GM23248 (cell line): ENCODE measurements at regions not wholly inside any gene's neighbourhood (a gene's known extent, or its start where the extent isn't known, plus 50 kb on each side); places are given as distances from the start of the nearest gene placed in this dataset.
"Not testable (repeated sequence)": the region's sequence is repeated elsewhere in the genome, so short reads cannot be mapped to it uniquely, and the experiment has no call there.

ENCODE experiments used
- DNase-seq: peaks from one replicate; pipeline ENCODE4 v3.0.0-alpha.2; 2015
- H2AFZ ChIP-seq: fragments of 200-600 bp; sonication (generic); 2 replicates; pipeline ENCODE4 v1.6.1; 2016; ENCODE audit warnings: antibody characterized with exemption
- H3F3A ChIP-seq: fragments of 200-600 bp; sonication (generic); 2 replicates; pipeline ENCODE4 v1.6.1; 2016; ENCODE audit warnings: mild to moderate bottlenecking, antibody characterized with exemption, mixed run types; ENCODE audit not compliant: insufficient read depth
- H3K27ac ChIP-seq: fragments of 200-600 bp; sonication (generic); 2 replicates; pipeline ENCODE4 v1.5.1; 2016; ENCODE audit warnings: mild to moderate bottlenecking
- H3K27me3 ChIP-seq: fragments of 200-600 bp; sonication (generic); replicated peaks from 2 replicates; pipeline ENCODE4 v1.6.1; 2016; ENCODE audit warnings: mild to moderate bottlenecking; ENCODE audit not compliant: insufficient read depth
- H3K36me3 ChIP-seq: fragments of 200-600 bp; sonication (generic); 2 replicates; pipeline ENCODE4 v1.6.1; 2016; ENCODE audit warnings: low read depth, mild to moderate bottlenecking
- H3K4me1 ChIP-seq: fragments of 200-600 bp; sonication (generic); 2 replicates; pipeline ENCODE4 v1.6.1; 2016; ENCODE audit warnings: mild to moderate bottlenecking; ENCODE audit not compliant: insufficient read depth
- H3K4me2 ChIP-seq: fragments of 200-600 bp; sonication (generic); one replicate; pipeline ENCODE4 v1.6.1; 2016; ENCODE audit warnings: mild to moderate bottlenecking; ENCODE audit not compliant: unreplicated experiment
- H3K4me3 ChIP-seq: fragments of 200-600 bp; sonication (generic); 2 replicates; pipeline ENCODE4 v1.5.1; 2016; ENCODE audit warnings: mild to moderate bottlenecking
- H3K79me2 ChIP-seq: fragments of 200-600 bp; sonication (generic); 2 replicates; pipeline ENCODE4 v1.6.1; 2016; ENCODE audit warnings: mild to moderate bottlenecking; ENCODE audit not compliant: insufficient read depth
- H3K9ac ChIP-seq: fragments of 200-600 bp; sonication (generic); 2 replicates; pipeline ENCODE4 v1.6.1; 2016; ENCODE audit warnings: mild to moderate bottlenecking
- H3K9me2 ChIP-seq: fragments of 200-600 bp; sonication (generic); 2 replicates; pipeline ENCODE4 v1.6.1; 2016; ENCODE audit warnings: mixed run types, mild to moderate bottlenecking, moderate library complexity; ENCODE audit not compliant: insufficient read depth
- H3K9me3 ChIP-seq: fragments of 200-600 bp; sonication (generic); one replicate; pipeline ENCODE4 v1.6.1; 2017; ENCODE audit warnings: low read depth
- H4K20me1 ChIP-seq: fragments of 200-600 bp; sonication (generic); 2 replicates; pipeline ENCODE4 v1.6.0; 2016; ENCODE audit not compliant: insufficient read depth
- EZH2 ChIP-seq: fragments of 200-600 bp; sonication (generic); IDR thresholded peaks from 2 replicates; pipeline ENCODE4 v1.6.1; 2018; ENCODE audit warnings: antibody characterized with exemption, mild to moderate bottlenecking; ENCODE audit not compliant: insufficient read depth, poor library complexity, severe bottlenecking
- EZH2phosphoT487 ChIP-seq: fragments of 200-600 bp; sonication (generic); IDR thresholded peaks from 2 replicates; pipeline ENCODE4 v1.6.1; 2018; ENCODE audit warnings: antibody characterized with exemption, moderate library complexity, mild to moderate bottlenecking, low read depth; ENCODE audit not compliant: insufficient read depth
- WGBS, 2 experiments: methylation state at CpG; one replicate each; pipeline ENCODE4 v1.1.6; 2015 to 2017; ENCODE audit warnings: low lambda C conversion rate in 2 of 2, low coverage in 1 of 2; ENCODE audit errors: missing lambda C conversion rate in 2 of 2; 5-methylcytosine and 5-hydroxymethylcytosine counted together
- in situ Hi-C: fragments of 300-500 bp; cut with MboI; formaldehyde crosslinking; loops from 2 replicates; pipeline ENCODE4 v1.15.0; 2020

DNA sequence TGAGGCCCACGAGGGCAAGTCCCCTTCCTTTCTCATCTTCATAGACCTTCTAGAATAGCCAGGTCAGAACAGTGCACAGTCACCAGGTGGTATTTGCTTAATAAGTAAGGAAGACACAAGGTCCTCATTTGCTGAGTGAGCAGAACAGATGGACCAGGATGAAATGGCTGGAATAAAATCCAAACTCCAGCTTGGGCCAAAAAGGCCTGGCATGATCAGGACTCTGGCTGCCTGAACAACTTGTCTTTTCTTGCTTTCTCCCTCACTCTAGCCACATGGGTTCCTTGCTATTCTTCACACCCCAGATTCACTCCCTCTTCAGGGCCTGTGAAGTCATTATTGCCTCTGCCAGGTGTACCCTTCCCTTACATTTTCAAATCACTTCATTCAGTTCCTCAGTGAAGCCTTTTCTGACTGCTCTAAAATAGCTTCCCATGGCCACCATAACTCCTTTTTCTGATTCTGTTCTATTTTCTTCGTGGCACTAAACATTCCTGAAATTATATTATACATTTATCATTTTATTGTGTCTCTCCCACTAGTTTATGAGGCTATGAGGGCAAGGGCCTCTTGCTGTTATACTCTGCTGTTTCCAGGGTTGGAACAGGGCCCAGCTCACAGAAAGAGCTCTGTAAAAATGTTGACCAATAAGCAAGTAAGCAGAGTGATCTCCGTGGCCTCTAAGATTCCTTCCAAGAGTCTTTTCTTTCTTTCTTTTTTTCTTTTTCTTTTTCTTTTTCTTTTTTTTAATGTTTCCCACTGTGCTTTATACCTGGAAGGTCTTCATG lies 150.8 kb downstream of the TTC8 start:
- H3K27ac ChIP-seq, result no peak overlapping the region
- H3K4me1 ChIP-seq, result no peaks in the 10 kb centered on the region
- H3K4me2 ChIP-seq, result no peak overlapping the region
- no peaks in the 10 kb centered on the region for H3K9me3 ChIP-seq
- no peak overlapping the region for H3K9ac ChIP-seq
- no peak overlapping the region for H3K4me3 ChIP-seq
- TF ChIP-seq EZH2 (no peak), EZH2phosphoT487 (no peak)
- H3F3A ChIP-seq, result no peaks in the 10 kb centered on the region
- no peaks in the 10 kb centered on the region for H4K20me1 ChIP-seq
- no peak overlapping the region for H2AFZ ChIP-seq
- in situ Hi-C loops, result no loop called here
- no peaks in the 10 kb centered on the region for H3K36me3 ChIP-seq
- no peaks in the 10 kb centered on the region for H3K79me2 ChIP-seq
- DNase-seq, result no peak
- H3K27me3 ChIP-seq, result 0 out of 2 replicates have a peak, but pooled peaks cover 5% of the 10 kb centered on the region
- no peaks in the 10 kb centered on the region for H3K9me2 ChIP-seq
- WGBS, 2 experiments, result 26 to 31% methylated on average over 3 of the region's 3 CpGs

GRCh38 chr14:88975926-88976325 lies 151.5 kb downstream of the TTC8 start:
- in situ Hi-C loops, result no loop called here
- WGBS, 2 experiments, result 39 to 43% methylated on average over 2 of the region's 2 CpGs

DNA sequence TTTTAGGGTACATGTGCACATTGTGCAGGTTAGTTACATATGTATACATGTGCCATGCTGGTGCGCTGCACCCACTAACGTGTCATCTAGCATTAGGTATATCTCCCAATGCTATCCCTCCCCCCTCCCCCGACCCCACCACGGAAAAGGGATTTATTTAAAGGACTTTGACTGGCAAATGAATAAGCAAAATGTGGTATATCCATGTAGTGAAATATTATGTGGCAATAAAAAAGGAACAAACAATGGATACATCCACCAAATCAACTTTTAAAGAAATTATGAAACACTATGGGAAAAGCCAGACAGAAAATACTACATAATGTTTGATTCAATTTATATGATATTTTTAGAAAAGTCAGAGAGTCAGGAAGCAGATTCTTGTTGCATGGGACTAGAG lies 156.5 kb downstream of the TTC8 start:
- Histone ChIP-seq H3F3A (peaks cover 17% of the 10 kb centered on the region), H3K4me1 (peaks cover 18% of the 10 kb centered on the region)
- H3K27me3 ChIP-seq, H2AFZ ChIP-seq, H3K4me2 ChIP-seq, DNase-seq, H3K9me2 ChIP-seq, H3K9me3 ChIP-seq, H3K36me3 ChIP-seq, H3K9ac ChIP-seq, H3K27ac ChIP-seq, H3K4me3 ChIP-seq, H4K20me1 ChIP-seq, in situ Hi-C loops, H3K79me2 ChIP-seq: not testable (repeated sequence)
- WGBS, 2 experiments, result 39 to 48% methylated on average over 4 of the region's 4 CpGs

More at GRCh38 chr14:88975926-88976325, 151.5 kb downstream of the TTC8 start:
- no peaks in the 10 kb centered on the region for H3F3A ChIP-seq
- TF ChIP-seq EZH2 (no peak), EZH2phosphoT487 (no peak)
- H3K27ac ChIP-seq, result no peak overlapping the region
- H2AFZ ChIP-seq, result no peak overlapping the region
- H3K4me2 ChIP-seq, result no peak overlapping the region
- no peaks in the 10 kb centered on the region for H3K36me3 ChIP-seq
- H3K4me1 ChIP-seq, result no peaks in the 10 kb centered on the region
- H4K20me1 ChIP-seq, result no peaks in the 10 kb centered on the region
- 0 out of 2 replicates have a peak, but pooled peaks cover 5% of the 10 kb centered on the region for H3K27me3 ChIP-seq
- no peaks in the 10 kb centered on the region for H3K9me3 ChIP-seq
- no peak for DNase-seq
- H3K9me2 ChIP-seq, result no peaks in the 10 kb centered on the region
- H3K9ac ChIP-seq, result no peak overlapping the region
- no peak overlapping the region for H3K4me3 ChIP-seq
- H3K79me2 ChIP-seq, result no peaks in the 10 kb centered on the region

DNA sequence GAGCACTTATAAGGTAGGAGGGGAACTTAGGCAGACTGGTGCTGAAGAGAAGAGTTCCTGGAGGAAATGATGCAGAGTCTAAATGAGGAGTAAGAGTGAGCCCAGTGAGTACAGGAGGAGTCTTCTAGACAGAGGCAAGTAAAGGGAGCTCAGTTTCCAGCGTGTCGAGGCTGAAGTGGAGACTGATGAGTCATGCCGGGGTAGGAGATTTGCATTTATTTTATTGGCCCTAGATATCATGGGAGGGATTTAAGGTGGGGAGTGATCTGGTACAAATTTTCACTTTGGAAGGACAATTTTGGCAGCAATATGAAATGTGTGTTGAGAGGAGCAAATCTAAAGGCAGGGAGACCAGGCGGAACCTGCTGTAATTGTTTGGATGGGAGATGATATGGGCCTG lies 157.5 kb downstream of the TTC8 start:
- 95 to 99% methylated on average over 4 of the region's 4 CpGs for WGBS, 2 experiments

More for the DNA sequence above, 157.5 kb downstream of the TTC8 start:
- Histone ChIP-seq H2AFZ (no peak overlapping the region), H4K20me1 (no peaks in the 10 kb centered on the region), H3K27ac (no peak overlapping the region), H3K4me2 (no peak overlapping the region), H3K36me3 (no peaks in the 10 kb centered on the region), H3K9ac (no peak overlapping the region), H3F3A (peaks cover 24% of the 10 kb centered on the region), H3K4me3 (no peak overlapping the region), H3K9me3 (no peaks in the 10 kb centered on the region), H3K79me2 (no peaks in the 10 kb centered on the region), H3K27me3 (0 out of 2 replicates have a peak, but pooled peaks cover 5% of the 10 kb centered on the region), H3K4me1 (peaks cover 27% of the 10 kb centered on the region), H3K9me2 (no peaks in the 10 kb centered on the region)
- no peak for DNase-seq
- in situ Hi-C loops, result no loop called here
- TF ChIP-seq EZH2phosphoT487 (no peak), EZH2 (no peak)
